HCT116 (cell line): ENCODE measurements at regions not wholly inside any gene's neighbourhood (a gene's known extent, or its start where the extent isn't known, plus 50 kb on each side); places are given as distances from the start of the nearest gene placed in this dataset.

Experiments used
- ATAC-seq: fragments of 200-7000 bp; cut with Tn5 transposase; 2 replicates; pipeline ENCODE4 v1.9.1; 2020; ENCODE audit warnings: mild to moderate bottlenecking, moderate library complexity
- BruUV-seq: library from RNA; stranded (reverse); fragments of 400-500 nt; replicated peaks from 2 replicates; lab custom pipeline; 2021; lab: Mats Ljungman, UMichigan
- CTCF ChIA-PET: fragments of 300-600 bp; sonication (Branson Sonifier 250); formaldehyde crosslinking; loops from one replicate; lab custom pipeline; 2021; ENCODE audit warnings: antibody characterized with exemption; lab: Charles Lee
- POLR2A ChIA-PET: fragments of 300-600, 350-600 bp; sonication (Branson Sonifier 250); formaldehyde crosslinking; loops from one replicate; lab custom pipeline; 2021; ENCODE audit warnings: antibody characterized with exemption; lab: Charles Lee
- RAD21 ChIA-PET, 2 experiments: fragments of 300-600 bp; sonication (Branson Sonifier 250); formaldehyde crosslinking; loops; one replicate each; lab custom pipeline; 2023; ENCODE audit warnings: low total read pairs in 2 of 2; ENCODE audit not compliant: uncharacterized antibody in 2 of 2, unreplicated experiment in 2 of 2, low non-redundant PET in 1 of 2; lab: Charles Lee
- DNase-seq: peaks from one replicate; pipeline ENCODE4 v3.0.0-alpha.2; 2010; ENCODE audit warnings: low read depth, low spot score
- H2AFZ ChIP-seq: fragments of 200-600 bp; shearing (Covaris generic), sonication (generic); 2 replicates; pipeline ENCODE4 v1.6.1; 2017; ENCODE audit warnings: low read depth, mixed run types, mixed read lengths, antibody characterized with exemption, low read length; ENCODE audit not compliant: poor library complexity, severe bottlenecking
- H3K27ac ChIP-seq: 2 replicates; pipeline ENCODE4 v1.5.1; 2012; ENCODE audit warnings: low read depth, low read length
- H3K27me3 ChIP-seq: fragments of 200-600 bp; sonication (generic); 2 replicates; pipeline ENCODE4 v1.6.1; 2016; ENCODE audit warnings: mixed run types, low read length, mixed read lengths; ENCODE audit not compliant: insufficient read depth
- H3K36me3 ChIP-seq, 2 experiments: fragments of 200-500 bp in 1 of 2; fragments of 200-600 bp in 1 of 2; sonication (Bioruptor generic) in 1 of 2; sonication (generic) in 1 of 2; 2 replicates each; pipeline versions ENCODE4 v1.5.1 to v1.6.1; 2014 to 2016; ENCODE audit warnings: low read length in 2 of 2, inconsistent platforms in 1 of 2, mixed read lengths in 1 of 2, mixed run types in 1 of 2; ENCODE audit not compliant: insufficient read depth in 2 of 2, control insufficient read depth in 1 of 2
- H3K4me1 ChIP-seq, 2 experiments: fragments of 200-600 bp in 1 of 2; sonication (generic) in 1 of 2; 2 replicates each; pipeline versions ENCODE4 v1.5.1 to v1.6.1; 2012 to 2017; ENCODE audit warnings: low read length in 2 of 2, inconsistent platforms in 1 of 2, mild to moderate bottlenecking in 1 of 2, mixed read lengths in 1 of 2, mixed run types in 1 of 2, moderate library complexity in 1 of 2; ENCODE audit not compliant: insufficient read depth in 2 of 2, control insufficient read depth in 1 of 2
- H3K4me2 ChIP-seq: fragments of 200-600 bp; sonication (generic); 2 replicates; pipeline ENCODE4 v1.6.1; 2017; ENCODE audit warnings: mixed run types, low read length, mixed read lengths
- H3K4me3 ChIP-seq, 2 experiments: fragments of 200-600 bp in 1 of 2; sonication (generic) in 1 of 2; replicated peaks in 1 of 2; 2 replicates each; pipeline ENCODE4 v1.5.1; 2011 to 2016; ENCODE audit warnings: low read length in 2 of 2, control low read depth in 1 of 2, low read depth in 1 of 2, mild to moderate bottlenecking in 1 of 2, mixed read lengths in 1 of 2, mixed run types in 1 of 2
- H3K79me2 ChIP-seq: fragments of 200-600 bp; sonication (generic); 2 replicates; pipeline ENCODE4 v1.6.1; 2017; ENCODE audit warnings: mild to moderate bottlenecking, mixed run types, low read length, moderate library complexity, mixed read lengths; ENCODE audit not compliant: insufficient read depth
- H3K9ac ChIP-seq: fragments of 200-600 bp; sonication (generic); 2 replicates; pipeline ENCODE4 v1.6.1; 2016; ENCODE audit warnings: low read length, mixed read lengths
- H3K9me2 ChIP-seq: fragments of 200-600 bp; sonication (generic), shearing (Covaris generic); 2 replicates; pipeline ENCODE4 v1.6.1; 2017; ENCODE audit warnings: mixed run types, mild to moderate bottlenecking, moderate library complexity; ENCODE audit not compliant: insufficient read depth
- H3K9me3 ChIP-seq, 2 experiments: fragments of 200-500 bp in 1 of 2; fragments of 200-600 bp in 1 of 2; sonication (Bioruptor generic) in 1 of 2; sonication (generic) in 1 of 2; 2 replicates each; pipeline ENCODE4 v1.6.1; 2014 to 2017; ENCODE audit warnings: low read length in 2 of 2, mixed read lengths in 2 of 2, inconsistent platforms in 1 of 2, low read depth in 1 of 2, mild to moderate bottlenecking in 1 of 2, mixed run types in 1 of 2, moderate library complexity in 1 of 2; ENCODE audit not compliant: control insufficient read depth in 1 of 2, insufficient read depth in 1 of 2
- H4K20me1 ChIP-seq: fragments of 200-600 bp; sonication (generic), shearing (Covaris generic); 2 replicates; pipeline ENCODE4 v1.6.1; 2017; ENCODE audit warnings: mixed run types, mild to moderate bottlenecking, moderate library complexity; ENCODE audit not compliant: insufficient read depth
- ATF3 ChIP-seq: IDR thresholded peaks from 2 replicates; pipeline ENCODE4 v1.6.1; 2012
- CBX3 ChIP-seq: IDR thresholded peaks from 2 replicates; pipeline ENCODE4 v1.6.1; 2012; ENCODE audit warnings: low read depth
- CEBPB ChIP-seq: IDR thresholded peaks from 2 replicates; pipeline ENCODE4 v1.6.1; 2012; ENCODE audit warnings: low read depth
- EGR1 ChIP-seq: IDR thresholded peaks from 2 replicates; pipeline ENCODE4 v1.6.1; 2012; ENCODE audit warnings: low read depth
- ELF1 ChIP-seq: IDR thresholded peaks from 2 replicates; pipeline ENCODE4 v1.6.1; 2012; ENCODE audit warnings: low read depth, borderline replicate concordance
- EZH2 ChIP-seq: fragments of 200-600 bp; sonication (generic); IDR thresholded peaks from 2 replicates; pipeline ENCODE4 v1.6.1; 2017; ENCODE audit warnings: antibody characterized with exemption, mixed run types
- POLR2AphosphoS5 ChIP-seq: IDR thresholded peaks from 2 replicates; pipeline ENCODE4 v1.6.1; 2011; ENCODE audit warnings: mild to moderate bottlenecking, low read depth, low read length, moderate library complexity
- RAD21 ChIP-seq: IDR thresholded peaks from 2 replicates; pipeline ENCODE4 v1.6.1; 2012; ENCODE audit warnings: low read depth, mild to moderate bottlenecking
- SIN3A ChIP-seq: IDR thresholded peaks from 2 replicates; pipeline ENCODE4 v1.6.1; 2012; ENCODE audit warnings: low read depth
- SP1 ChIP-seq: IDR thresholded peaks from 2 replicates; pipeline ENCODE4 v1.6.1; 2012; ENCODE audit warnings: low read depth
- SRF ChIP-seq: IDR thresholded peaks from 2 replicates; pipeline ENCODE4 v1.6.1; 2012; ENCODE audit warnings: low read depth
- TCF7L2 ChIP-seq: IDR thresholded peaks from 2 replicates; pipeline ENCODE4 v1.7.0; 2011; ENCODE audit warnings: borderline replicate concordance, inconsistent platforms; ENCODE audit not compliant: insufficient read depth, insufficient read length; ENCODE audit errors: extremely low read depth
- ZBTB33 ChIP-seq: IDR thresholded peaks from 2 replicates; pipeline ENCODE4 v1.6.1; 2011; ENCODE audit warnings: mild to moderate bottlenecking, low read length, moderate library complexity; ENCODE audit not compliant: insufficient replicate concordance; ENCODE audit errors: extremely low read depth
- ZNF274 ChIP-seq: fragments of 200-500 bp; sonication (Bioruptor generic); IDR thresholded peaks from 2 replicates; pipeline ENCODE4 v1.6.1; 2014; ENCODE audit warnings: mild to moderate bottlenecking, low read depth, low read length, inconsistent platforms
- intact Hi-C: fragments of 100-400 bp; cut with micrococcal nuclease; formaldehyde crosslinking; loops from 2 replicates; pipeline ENCODE4 v1.10.0; 2022

- H3K9me3 ChIP-seq, result no peaks in the 10 kb centered on the region
- no peaks in the 10 kb centered on the region for H3K9me2 ChIP-seq
- DNase-seq (no peak), ATAC-seq (no peak)
- H3K36me3 ChIP-seq, result no peaks in the 10 kb centered on the region
- no peak overlapping the region for H3K9ac ChIP-seq
- H3K4me1 ChIP-seq, result no peaks in the 10 kb centered on the region
- RAD21 ChIA-PET, result no interaction called here
- H4K20me1 ChIP-seq, result no peaks in the 10 kb centered on the region
- intact Hi-C loops, result no loop called here
- no peak for TF ChIP-seq SRF
- TF ChIP-seq EGR1, result no peak
- H3K27ac ChIP-seq, result no peak overlapping the region
- peaks cover 35% of the 10 kb centered on the region for H3K27me3 ChIP-seq
- CTCF ChIA-PET, result no interaction called here
- BruUV-seq, result no TSS peak
- H3K4me3 ChIP-seq, result no peak overlapping the region
- no peak overlapping the region for H2AFZ ChIP-seq
- POLR2A ChIA-PET, result no interaction called here
- H3K79me2 ChIP-seq, result no peaks in the 10 kb centered on the region
- no peak overlapping the region for H3K4me2 ChIP-seq
Observed at GRCh38 chr12:11517080-11517479, 121.7 kb upstream of the PRB2 start.

GRCh38 chr12:11524446-11524845, 125.0 kb upstream of the ETV6 start:
- no peak for TF ChIP-seq SP1
- no peak for TF ChIP-seq POLR2AphosphoS5
- TF ChIP-seq ATF3, result no peak
- no peak for TF ChIP-seq ZBTB33
- no peak for TF ChIP-seq SIN3A
- no peak for TF ChIP-seq CBX3
- TF ChIP-seq CEBPB, result no peak
- no peak for TF ChIP-seq TCF7L2
- no peak for TF ChIP-seq ELF1
- no peak for TF ChIP-seq EZH2
- TF ChIP-seq RAD21, result no peak
- no peak for TF ChIP-seq EGR1
- no peak for TF ChIP-seq ZNF274
- H3K4me3 ChIP-seq, result no peak overlapping the region
- no peaks in the 10 kb centered on the region for H3K36me3 ChIP-seq
- POLR2A ChIA-PET, result no interaction called here
- H3K4me1 ChIP-seq, result no peaks in the 10 kb centered on the region
- no peak overlapping the region for H2AFZ ChIP-seq
- CTCF ChIA-PET, result no interaction called here
- H3K4me2 ChIP-seq, result no peak overlapping the region
- no peaks in the 10 kb centered on the region for H3K9me2 ChIP-seq
- RAD21 ChIA-PET, result no interaction called here
- no peaks in the 10 kb centered on the region for H4K20me1 ChIP-seq
- no TSS peak for BruUV-seq
- intact Hi-C loops, result no loop called here
- peaks cover 48% of the 10 kb centered on the region for H3K27me3 ChIP-seq
- no peak overlapping the region for H3K27ac ChIP-seq
- no peak for DNase-seq
- H3K9me3 ChIP-seq, result no peaks in the 10 kb centered on the region
- no peaks in the 10 kb centered on the region for H3K79me2 ChIP-seq
- no peak for ATAC-seq
- no peak overlapping the region for H3K9ac ChIP-seq
